K562 (cell line): ENCODE measurements at regions not wholly inside any gene's neighbourhood (a gene's known extent, or its start where the extent isn't known, plus 50 kb on each side); places are given as distances from the start of the nearest gene placed in this dataset.

Experiments used
- ADNP ChIP-seq: fragments of 200-800 bp; sonication (Bioruptor generic); IDR thresholded peaks from 2 replicates; pipeline ENCODE4 v1.6.1; 2016; ENCODE audit warnings: missing genetic modification characterization, missing compliant biosample characterization
- ATF1 ChIP-seq, 2 experiments: fragments of 450-650 bp in 1 of 2; IDR thresholded peaks; 2 replicates each; pipeline ENCODE4 v1.6.1; 2016; ENCODE audit warnings: missing compliant biosample characterization in 1 of 2, missing genetic modification characterization in 1 of 2
- EHMT2 ChIP-seq: fragments of 450-650 bp; IDR thresholded peaks from 2 replicates; pipeline ENCODE4 v1.6.1; 2018; ENCODE audit warnings: antibody characterized with exemption
- ETV6 ChIP-seq, 3 experiments: fragments of 150-350 bp in 1 of 3; sonication (generic) in 1 of 3; formaldehyde crosslinking in 1 of 3; IDR thresholded peaks; 2 replicates each; pipeline versions ENCODE4 v1.6.1 to v1.8.0; 2014 to 2022; ENCODE audit warnings: borderline replicate concordance in 2 of 3, low read depth in 2 of 3, antibody characterized with exemption in 1 of 3, low read length in 1 of 3, mild to moderate bottlenecking in 1 of 3, missing genetic modification reagents in 1 of 3
- EWSR1 ChIP-seq: fragments of 450-650 bp; IDR thresholded peaks from 2 replicates; pipeline ENCODE4 v1.6.1; 2018; ENCODE audit warnings: borderline replicate concordance, mild to moderate bottlenecking, low read depth, moderate library complexity; ENCODE audit not compliant: partially characterized antibody
- KAT7 ChIP-seq: sonication (generic); formaldehyde crosslinking; IDR thresholded peaks from 2 replicates; pipeline ENCODE4 v1.8.0; 2022; ENCODE audit warnings: missing genetic modification reagents, mild to moderate bottlenecking, borderline replicate concordance
- KDM4B ChIP-seq, 2 experiments: fragments of 450-650 bp in 1 of 2; sonication (generic) in 1 of 2; IDR thresholded peaks; 2 replicates each; pipeline ENCODE4 v1.6.1; 2016 to 2017; ENCODE audit warnings: borderline replicate concordance in 2 of 2, antibody characterized with exemption in 1 of 2, low read depth in 1 of 2, mild to moderate bottlenecking in 1 of 2
- PHF20 ChIP-seq: fragments of 450-650 bp; IDR thresholded peaks from 2 replicates; pipeline ENCODE4 v1.6.1; 2018; ENCODE audit not compliant: partially characterized antibody
- POLR2G ChIP-seq: fragments of 200-400 bp; formaldehyde crosslinking; IDR thresholded peaks from 2 replicates; pipeline ENCODE4 v1.6.1; 2017; ENCODE audit warnings: low read depth, mild to moderate bottlenecking, antibody characterized with exemption, low read length, moderate library complexity
- RAD51 ChIP-seq: fragments of 450-650 bp; IDR thresholded peaks from 2 replicates; pipeline ENCODE4 v1.7.1; 2016; ENCODE audit warnings: low read depth, mild to moderate bottlenecking, borderline replicate concordance
- RBFOX2 ChIP-seq: fragments of 200-400 bp; formaldehyde crosslinking; IDR thresholded peaks from 2 replicates; pipeline ENCODE4 v1.6.1; 2017; ENCODE audit warnings: low read depth, mild to moderate bottlenecking, low read length, moderate library complexity
- SPI1 ChIP-seq: IDR thresholded peaks from 2 replicates; pipeline ENCODE4 v1.6.1; 2011; ENCODE audit warnings: low read depth, low read length, control low read depth, borderline replicate concordance
- SREBF1 ChIP-seq: fragments of 150-350 bp; IDR thresholded peaks from 2 replicates; pipeline ENCODE4 v1.6.1; 2014; ENCODE audit warnings: antibody characterized with exemption, low read depth, low read length, borderline replicate concordance
- SREBF2 ChIP-seq: sonication (generic); formaldehyde crosslinking; IDR thresholded peaks from 2 replicates; pipeline ENCODE4 v1.4.0; 2020; ENCODE audit warnings: mild to moderate bottlenecking, missing genetic modification reagents
- SRSF1 ChIP-seq: fragments of 200-400 bp; formaldehyde crosslinking; IDR thresholded peaks from 2 replicates; pipeline ENCODE4 v1.6.1; 2017; ENCODE audit warnings: mild to moderate bottlenecking, low read depth, low read length, moderate library complexity
- TCFL5 ChIP-seq: fragments of 250-450 bp; sonication (Bioruptor Pico); conservative IDR thresholded peaks from 2 replicates; pipeline ENCODE4 v1.6.1; 2021; ENCODE audit warnings: mild to moderate bottlenecking, moderate library complexity, matching md5 sums
- ZNF507 ChIP-seq: conservative IDR thresholded peaks from 2 replicates; pipeline ENCODE4 v1.6.1; 2017; ENCODE audit warnings: missing genetic modification characterization, missing compliant biosample characterization
- ZNF696 ChIP-seq: fragments of 250-450 bp; sonication (Bioruptor Pico); conservative IDR thresholded peaks from 2 replicates; pipeline ENCODE4 v1.4.0; 2020; ENCODE audit warnings: mild to moderate bottlenecking, moderate library complexity
- TF ChIP-seq, protein P1 (sequence below): sonication (generic); formaldehyde crosslinking; IDR thresholded peaks from 2 replicates; pipeline ENCODE4 v1.8.0; 2022; ENCODE audit warnings: missing genetic modification reagents, mild to moderate bottlenecking, borderline replicate concordance
- TF ChIP-seq, protein P2 (sequence below): IDR thresholded peaks from 3 replicates; pipeline ENCODE4 v1.6.1; 2011; ENCODE audit warnings: borderline replicate concordance, mild to moderate bottlenecking, moderate library complexity; ENCODE audit not compliant: insufficient read length; ENCODE audit errors: extremely low read depth

DNA sequence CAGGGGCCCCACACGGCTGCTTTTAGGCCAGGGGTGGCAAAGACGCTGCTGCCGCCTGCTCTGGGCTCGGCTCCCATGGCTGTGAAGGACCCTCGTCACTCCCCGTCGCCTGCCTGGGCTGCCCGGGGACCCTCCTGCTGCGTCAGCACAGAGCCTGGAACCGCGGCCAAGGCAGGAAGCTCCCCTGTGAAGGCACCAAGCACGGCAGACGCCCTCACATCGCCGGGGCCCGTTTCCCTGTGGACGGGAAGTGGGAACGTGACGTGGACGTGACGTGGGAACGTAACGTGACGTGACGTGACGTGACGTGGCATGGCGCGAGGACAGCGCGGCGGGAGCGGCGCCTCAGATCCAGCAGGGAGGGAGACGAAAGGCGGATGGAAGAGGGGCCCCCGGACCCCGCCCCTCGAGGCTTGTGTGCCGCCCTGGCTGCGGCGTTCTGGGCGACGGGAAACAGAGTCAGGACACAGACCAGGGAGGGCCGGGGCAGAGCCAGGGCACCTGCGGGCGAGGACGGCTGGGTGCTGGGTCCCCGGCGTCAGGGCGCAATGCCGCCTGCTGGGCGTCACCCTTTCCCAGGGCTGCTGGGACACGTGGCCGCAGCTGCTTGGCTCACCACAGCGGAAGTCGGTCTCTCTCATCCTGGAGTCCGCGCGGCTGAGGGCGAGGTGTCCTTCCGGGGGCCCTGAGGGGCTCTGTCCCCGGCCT is 53.1 kb downstream of the MRPL36 start (continued):
- TF ChIP-seq, protein P1, sequence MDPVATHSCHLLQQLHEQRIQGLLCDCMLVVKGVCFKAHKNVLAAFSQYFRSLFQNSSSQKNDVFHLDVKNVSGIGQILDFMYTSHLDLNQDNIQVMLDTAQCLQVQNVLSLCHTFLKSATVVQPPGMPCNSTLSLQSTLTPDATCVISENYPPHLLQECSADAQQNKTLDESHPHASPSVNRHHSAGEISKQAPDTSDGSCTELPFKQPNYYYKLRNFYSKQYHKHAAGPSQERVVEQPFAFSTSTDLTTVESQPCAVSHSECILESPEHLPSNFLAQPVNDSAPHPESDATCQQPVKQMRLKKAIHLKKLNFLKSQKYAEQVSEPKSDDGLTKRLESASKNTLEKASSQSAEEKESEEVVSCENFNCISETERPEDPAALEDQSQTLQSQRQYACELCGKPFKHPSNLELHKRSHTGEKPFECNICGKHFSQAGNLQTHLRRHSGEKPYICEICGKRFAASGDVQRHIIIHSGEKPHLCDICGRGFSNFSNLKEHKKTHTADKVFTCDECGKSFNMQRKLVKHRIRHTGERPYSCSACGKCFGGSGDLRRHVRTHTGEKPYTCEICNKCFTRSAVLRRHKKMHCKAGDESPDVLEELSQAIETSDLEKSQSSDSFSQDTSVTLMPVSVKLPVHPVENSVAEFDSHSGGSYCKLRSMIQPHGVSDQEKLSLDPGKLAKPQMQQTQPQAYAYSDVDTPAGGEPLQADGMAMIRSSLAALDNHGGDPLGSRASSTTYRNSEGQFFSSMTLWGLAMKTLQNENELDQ (CRISPR knock-in tag) = no peak
- TF ChIP-seq EWSR1 = no peak
- TF ChIP-seq ETV6 (IDR thresholded peaks at IDR 0.05; ENCODE audit: borderline replicate concordance in 1 of 2, low read depth in 2 of 2, low read length in 1 of 2) = no peak
- TF ChIP-seq ETV6 (CRISPR knock-in tag; IDR thresholded peaks at IDR 0.05; ENCODE audit: borderline replicate concordance) = no peak
- no peak for TF ChIP-seq ADNP
- TF ChIP-seq ZNF507 = no peak
- TF ChIP-seq PHF20 = no peak
- TF ChIP-seq, protein P2, sequence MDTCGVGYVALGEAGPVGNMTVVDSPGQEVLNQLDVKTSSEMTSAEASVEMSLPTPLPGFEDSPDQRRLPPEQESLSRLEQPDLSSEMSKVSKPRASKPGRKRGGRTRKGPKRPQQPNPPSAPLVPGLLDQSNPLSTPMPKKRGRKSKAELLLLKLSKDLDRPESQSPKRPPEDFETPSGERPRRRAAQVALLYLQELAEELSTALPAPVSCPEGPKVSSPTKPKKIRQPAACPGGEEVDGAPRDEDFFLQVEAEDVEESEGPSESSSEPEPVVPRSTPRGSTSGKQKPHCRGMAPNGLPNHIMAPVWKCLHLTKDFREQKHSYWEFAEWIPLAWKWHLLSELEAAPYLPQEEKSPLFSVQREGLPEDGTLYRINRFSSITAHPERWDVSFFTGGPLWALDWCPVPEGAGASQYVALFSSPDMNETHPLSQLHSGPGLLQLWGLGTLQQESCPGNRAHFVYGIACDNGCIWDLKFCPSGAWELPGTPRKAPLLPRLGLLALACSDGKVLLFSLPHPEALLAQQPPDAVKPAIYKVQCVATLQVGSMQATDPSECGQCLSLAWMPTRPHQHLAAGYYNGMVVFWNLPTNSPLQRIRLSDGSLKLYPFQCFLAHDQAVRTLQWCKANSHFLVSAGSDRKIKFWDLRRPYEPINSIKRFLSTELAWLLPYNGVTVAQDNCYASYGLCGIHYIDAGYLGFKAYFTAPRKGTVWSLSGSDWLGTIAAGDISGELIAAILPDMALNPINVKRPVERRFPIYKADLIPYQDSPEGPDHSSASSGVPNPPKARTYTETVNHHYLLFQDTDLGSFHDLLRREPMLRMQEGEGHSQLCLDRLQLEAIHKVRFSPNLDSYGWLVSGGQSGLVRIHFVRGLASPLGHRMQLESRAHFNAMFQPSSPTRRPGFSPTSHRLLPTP = no peak
- no peak for TF ChIP-seq TCFL5 (CRISPR knock-in tag)
- TF ChIP-seq KDM4B (IDR thresholded peaks at IDR 0.05; ENCODE audit: borderline replicate concordance in 2 of 2, low read depth in 1 of 2) = no peak
- 0 out of 2 replicates have a peak, but pooled peaks have one; percentile 9 for TF ChIP-seq RAD51
- TF ChIP-seq SREBF2 (CRISPR knock-in tag) = no peak
- peak; percentile 88 for TF ChIP-seq ATF1 (CRISPR knock-in tag; IDR thresholded peaks at IDR 0.05)
- TF ChIP-seq ATF1 (tag; IDR thresholded peaks at IDR 0.05) = peak; percentile 98
- TF ChIP-seq RBFOX2 = peak; percentile 53
- TF ChIP-seq SREBF1 = no peak
- peak; percentile 41; the same call in 1 of the 2 replicates for TF ChIP-seq SPI1
- no peak for TF ChIP-seq EHMT2
- TF ChIP-seq POLR2G = peak; percentile 29; the same call in 1 of the 2 replicates
- TF ChIP-seq SRSF1 = no peak
- no peak for TF ChIP-seq ZNF696 (CRISPR knock-in tag)
- no peak for TF ChIP-seq KAT7
